ENCODE measurements at regions not wholly inside any gene's neighbourhood (a gene's known extent, or its start where the extent isn't known, plus 50 kb on each side); places are given as distances from the start of the nearest gene placed in this dataset.
"Not testable (repeated sequence)": the region's sequence is repeated elsewhere in the genome, so short reads cannot be mapped to it uniquely, and the experiment has no call there.

GRCh38 chr5:15096686-15097085, 225.1 kb upstream of the ANKH start:
- not testable (repeated sequence) for DNase-seq (ENCODE audit: low read depth)

GRCh38 chr5:15092801-15093200, 221.2 kb upstream of the ANKH start:
- no peak for DNase-seq (ENCODE audit: low read depth)

GRCh38 chr5:15085671-15086070, 214.1 kb upstream of the ANKH start:
- no peak for DNase-seq (ENCODE audit: low read depth)

- DNase-seq (ENCODE audit: low read depth), result no peak
Measured at GRCh38 chr5:15082096-15082495, 210.5 kb upstream of the ANKH start.

GRCh38 chr5:15080219-15080618, 208.6 kb upstream of the ANKH start:
- DNase-seq (ENCODE audit: low read depth), result no peak

- no peak for DNase-seq (ENCODE audit: low read depth)
Measured at GRCh38 chr5:15079566-15079965, 208.0 kb upstream of the ANKH start.

- DNase-seq (ENCODE audit: low read depth), result no peak
Measured at GRCh38 chr5:15074651-15075050, 203.1 kb upstream of the ANKH start.

- DNase-seq (ENCODE audit: low read depth), result no peak
Measured at GRCh38 chr5:15073453-15073852, 201.9 kb upstream of the ANKH start.

- no peak for DNase-seq (ENCODE audit: low read depth)
Measured at GRCh38 chr5:15070907-15071306, 199.3 kb upstream of the ANKH start.

GRCh38 chr5:15069407-15069905, 197.9 kb upstream of the ANKH start:
- no peak for DNase-seq (ENCODE audit: low read depth)

- no peak for DNase-seq (ENCODE audit: low read depth)
Measured at GRCh38 chr5:15065091-15065490, 193.5 kb upstream of the ANKH start.

GRCh38 chr5:15064396-15064795, 192.8 kb upstream of the ANKH start:
- DNase-seq (ENCODE audit: low read depth), result no peak

- no peak for DNase-seq (ENCODE audit: low read depth)
Measured at GRCh38 chr5:15056988-15057592, 185.5 kb upstream of the ANKH start.

- no peak for DNase-seq (ENCODE audit: low read depth)
Measured at GRCh38 chr5:15044521-15044920, 172.9 kb upstream of the ANKH start.

- DNase-seq (ENCODE audit: low read depth), result no peak
Measured at GRCh38 chr5:15037247-15037908, 165.8 kb upstream of the ANKH start.

- no peak for DNase-seq (ENCODE audit: low read depth)
Measured at GRCh38 chr5:15034379-15034778, 162.8 kb upstream of the ANKH start.

- DNase-seq (ENCODE audit: low read depth), result no peak
Measured at GRCh38 chr5:15031180-15031579, 159.6 kb upstream of the ANKH start.

GRCh38 chr5:15027764-15028163, 156.2 kb upstream of the ANKH start:
- DNase-seq (ENCODE audit: low read depth), result no peak

GRCh38 chr5:15026944-15027343, 155.4 kb upstream of the ANKH start:
- DNase-seq (ENCODE audit: low read depth), result no peak

- DNase-seq (ENCODE audit: low read depth), result no peak
Measured at GRCh38 chr5:15026011-15026893, 154.7 kb upstream of the ANKH start.

- DNase-seq (ENCODE audit: low read depth), result no peak
Measured at GRCh38 chr5:15023846-15024245, 152.3 kb upstream of the ANKH start.

GRCh38 chr5:15023266-15023665, 151.7 kb upstream of the ANKH start:
- no peak for DNase-seq (ENCODE audit: low read depth)

All from non-pigmented ciliary epithelial cell (primary cell).